Activated T-cell treated with anti-CD3 and anti-CD28 coated beads, Interleukin-2, amount 50 U/mL, for 1 hour (primary cell): ENCODE measurements at regions not wholly inside any gene's neighbourhood (a gene's known extent, or its start where the extent isn't known, plus 50 kb on each side); places are given as distances from the start of the nearest gene placed in this dataset.

Experiments
- DNase-seq: peaks from one replicate; pipeline ENCODE4 v3.0.0-alpha.2; 2020

DNA sequence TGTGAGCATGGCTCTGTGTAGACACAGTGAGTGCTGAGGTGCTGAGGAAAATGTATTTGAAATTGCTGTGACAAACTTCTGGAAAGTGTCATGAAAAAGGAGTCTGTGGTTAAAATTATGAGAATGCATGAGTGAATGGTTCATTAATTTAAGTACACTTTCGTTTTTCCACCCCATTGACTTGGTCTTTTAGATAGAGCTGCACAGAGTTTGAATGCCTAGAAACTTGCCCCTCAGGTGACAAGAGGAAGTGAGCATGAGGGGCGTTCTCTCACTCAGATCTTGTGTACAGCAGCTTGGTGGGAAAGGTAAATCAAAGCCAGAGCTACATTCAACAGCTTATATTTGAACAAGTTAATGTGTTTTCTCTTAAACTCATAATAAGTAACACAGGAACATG lies 296.8 kb downstream of the WDR72 start:
- DNase-seq, result no peak

DNA sequence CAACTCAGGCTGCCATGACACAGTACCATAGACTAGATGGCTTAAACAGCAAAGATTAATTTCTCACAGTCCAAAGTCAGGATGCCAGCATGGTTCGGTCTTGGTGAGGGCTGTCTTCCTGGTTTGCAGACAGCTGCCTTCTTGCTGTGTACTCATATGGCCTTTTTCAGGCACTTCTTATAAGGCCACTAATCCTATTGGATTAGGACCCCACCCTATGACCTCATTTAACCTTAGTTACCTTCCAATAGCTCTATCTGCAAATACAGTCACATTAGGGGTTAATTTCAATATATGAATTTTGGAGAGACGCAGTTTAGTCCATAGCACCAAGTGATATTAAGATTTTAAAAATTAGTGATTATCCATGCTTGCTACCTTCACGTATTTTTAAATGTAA lies 297.8 kb downstream of the WDR72 start:
- no peak for DNase-seq

DNA sequence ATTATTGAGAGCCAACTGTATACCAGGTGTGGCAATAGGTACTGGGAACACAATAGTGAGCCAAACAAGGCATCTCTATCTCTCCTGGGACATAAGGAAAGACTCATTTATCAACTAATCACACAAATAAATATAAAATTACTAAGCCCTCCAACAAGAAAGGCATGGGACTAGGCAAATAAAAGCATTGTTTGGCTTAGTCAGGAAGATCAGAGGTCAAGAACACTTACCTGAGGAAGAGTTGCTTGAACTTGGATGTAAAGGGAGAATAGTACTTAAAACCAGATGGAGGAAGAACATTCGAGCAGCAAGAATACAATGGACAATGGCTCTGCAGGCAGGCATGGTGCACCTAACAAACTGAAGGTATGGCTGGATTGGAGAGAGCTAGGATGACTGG lies 300.7 kb downstream of the WDR72 start:
- no peak for DNase-seq

DNA sequence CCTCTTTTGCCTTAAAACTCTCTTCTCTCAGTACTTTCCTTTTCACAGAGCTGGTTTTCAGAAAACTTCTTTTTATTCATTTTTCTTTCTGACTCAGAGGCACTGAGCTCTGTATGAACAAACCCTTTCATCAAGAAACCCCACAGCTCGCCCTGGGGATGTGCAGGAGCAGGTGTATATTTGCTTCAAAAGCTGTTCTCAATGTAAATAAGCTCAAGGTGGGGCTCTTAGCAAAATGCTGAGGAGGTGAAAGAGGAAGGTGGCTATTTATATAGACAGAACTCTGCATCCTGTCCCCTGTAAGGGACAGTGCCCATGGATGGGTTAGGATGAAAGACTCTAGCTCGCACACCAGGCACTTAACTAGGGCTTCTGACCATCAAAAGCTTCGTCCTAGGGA lies 302.0 kb downstream of the WDR72 start:
- DNase-seq, result no peak

DNA sequence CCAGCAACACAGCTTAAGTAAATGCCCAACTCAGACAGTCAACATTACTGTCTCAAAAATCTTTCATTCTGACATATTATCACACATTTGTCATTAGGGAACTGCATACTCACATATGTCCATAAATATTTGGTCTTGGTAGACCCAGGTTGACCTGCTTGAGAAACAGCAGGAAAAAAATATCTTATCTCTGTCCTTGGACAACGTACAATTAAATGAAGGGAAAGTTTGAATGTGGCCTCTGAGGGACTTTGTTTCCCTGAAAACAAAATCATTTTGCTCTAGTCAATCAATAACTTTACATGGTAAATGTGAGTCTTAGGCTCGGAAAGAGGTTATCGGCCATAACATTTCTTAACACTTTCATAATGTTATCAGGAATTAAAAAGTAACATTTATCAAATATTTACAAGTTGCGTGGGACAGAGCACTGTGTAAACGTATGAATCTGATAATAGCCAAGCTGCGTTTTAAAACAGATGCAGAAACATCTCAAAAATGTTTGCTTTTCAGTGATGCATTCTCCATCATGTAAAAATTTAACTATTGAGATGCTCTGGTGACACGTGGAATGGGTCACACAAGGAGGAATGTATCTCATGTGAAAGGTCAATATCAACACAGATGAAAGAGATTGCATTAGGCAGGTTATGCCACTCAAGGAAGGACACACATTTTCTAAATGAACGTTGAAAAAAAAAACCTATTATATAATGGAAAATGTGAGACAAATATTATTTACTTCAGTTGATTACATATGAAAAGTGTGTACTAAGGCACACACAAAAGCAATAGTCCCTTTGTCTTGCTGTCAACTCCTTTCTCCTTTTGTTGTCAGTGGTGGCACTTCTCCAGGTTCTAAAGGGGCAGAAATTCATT lies 304.4 kb downstream of the WDR72 start:
- DNase-seq, result no peak

DNA sequence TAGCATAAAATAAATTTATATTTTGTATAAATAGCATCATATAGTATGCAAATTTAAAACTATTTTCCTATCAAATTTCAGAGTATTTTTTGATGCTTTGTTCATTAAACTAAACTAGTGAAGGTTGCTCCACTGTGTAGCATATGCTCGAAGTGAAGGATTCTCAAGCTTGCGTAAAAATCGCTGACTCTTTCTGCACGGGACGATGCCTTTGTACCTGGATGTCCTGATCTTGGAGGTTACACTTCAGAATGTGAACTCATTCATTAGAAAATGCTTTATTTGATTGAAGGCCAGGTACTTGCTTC lies 305.0 kb downstream of the WDR72 start:
- no peak for DNase-seq

DNA sequence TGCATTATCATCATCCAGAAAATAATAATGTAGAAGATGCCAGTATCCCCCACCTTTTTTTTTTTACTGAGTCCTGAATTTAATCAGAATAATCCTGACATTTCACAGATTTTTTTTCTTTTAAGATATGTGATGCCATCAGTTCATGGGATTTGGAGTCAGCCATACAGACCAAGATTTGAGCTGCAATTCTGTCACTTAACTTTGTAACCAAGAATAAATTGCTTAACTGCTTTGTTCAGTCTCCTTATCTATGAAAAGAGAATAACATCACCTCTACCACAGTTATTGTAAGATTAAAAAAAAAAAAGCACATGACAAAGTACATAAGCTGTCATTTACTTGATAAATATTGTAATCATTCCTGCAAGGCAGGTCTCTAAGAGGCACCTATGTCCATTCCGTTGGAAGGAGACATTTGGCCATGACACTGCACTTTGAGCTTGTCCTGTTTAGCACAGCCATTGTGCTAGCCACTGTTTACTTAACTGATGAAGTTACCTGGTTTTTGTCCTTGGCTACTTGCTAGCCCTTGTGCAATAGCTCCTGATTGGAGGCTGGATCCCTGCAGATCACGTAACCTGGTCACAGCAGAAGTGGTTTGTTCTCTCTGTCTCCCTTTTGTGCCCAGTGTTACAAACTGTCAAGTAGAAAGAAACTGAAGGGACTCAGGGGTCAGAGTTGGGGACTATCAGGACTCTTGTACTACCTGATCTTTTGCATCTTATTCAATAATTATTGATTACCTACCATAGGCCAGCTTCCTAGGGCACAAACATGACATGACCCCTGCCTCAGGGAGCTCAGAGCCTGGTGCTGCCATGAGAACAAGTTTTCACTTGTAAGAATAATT lies 306.0 kb downstream of the WDR72 start:
- no peak for DNase-seq

DNA sequence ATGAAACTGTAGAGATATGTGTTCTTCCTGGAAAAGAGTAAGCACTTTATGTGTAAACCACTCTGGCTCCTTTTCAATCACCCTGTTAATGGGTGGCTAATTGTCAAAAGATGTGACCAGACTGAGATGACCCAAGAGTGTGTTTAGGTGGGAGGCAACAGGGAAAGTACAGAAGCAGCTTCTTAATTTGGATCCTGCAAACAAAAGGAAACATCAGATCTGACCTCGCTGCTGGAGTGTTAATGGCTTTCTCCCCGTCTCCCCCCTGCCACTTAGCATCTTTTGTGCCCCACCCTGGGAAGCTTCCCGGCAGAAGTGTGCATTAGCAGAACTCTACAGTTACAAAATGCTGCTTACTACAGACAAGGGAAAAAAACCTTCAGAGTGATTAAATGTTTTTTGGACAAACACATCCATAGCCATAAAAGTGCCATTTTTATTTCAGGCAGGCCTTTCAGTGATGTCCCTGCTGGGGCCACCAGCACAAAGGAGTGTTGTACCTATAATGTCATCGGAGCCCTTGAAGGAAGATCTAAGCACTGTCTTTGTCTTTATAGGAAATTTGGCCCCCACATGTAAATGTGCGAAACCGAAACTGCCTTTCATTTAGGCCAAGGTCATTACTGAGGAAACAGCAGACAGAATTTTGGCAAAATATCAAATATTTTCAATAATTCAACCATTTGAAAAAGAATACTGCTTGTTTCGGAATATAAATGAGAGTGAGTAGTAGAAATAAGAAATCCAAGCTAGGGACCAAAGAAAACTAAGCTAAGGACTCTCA lies 311.0 kb downstream of the WDR72 start:
- DNase-seq, result no peak

DNA sequence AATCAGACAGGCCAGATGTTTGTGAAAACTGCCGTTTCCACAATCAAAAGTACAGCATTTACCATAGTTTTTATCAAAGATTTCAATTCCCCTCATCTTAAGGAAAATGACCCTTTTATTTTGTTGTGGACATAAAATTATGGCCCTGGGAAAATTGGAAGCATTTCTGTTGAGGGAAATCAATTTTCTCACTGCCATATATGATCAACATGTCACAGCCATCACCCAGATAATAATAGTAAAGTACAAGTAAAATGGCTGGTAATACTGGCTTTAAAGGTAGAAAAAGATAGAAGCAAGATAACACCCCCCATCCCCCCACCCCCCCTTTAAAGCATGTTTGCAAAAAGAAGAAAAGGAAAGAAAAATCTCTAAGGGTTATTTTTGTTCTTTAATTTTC lies 311.7 kb downstream of the WDR72 start:
- DNase-seq, result no peak

DNA sequence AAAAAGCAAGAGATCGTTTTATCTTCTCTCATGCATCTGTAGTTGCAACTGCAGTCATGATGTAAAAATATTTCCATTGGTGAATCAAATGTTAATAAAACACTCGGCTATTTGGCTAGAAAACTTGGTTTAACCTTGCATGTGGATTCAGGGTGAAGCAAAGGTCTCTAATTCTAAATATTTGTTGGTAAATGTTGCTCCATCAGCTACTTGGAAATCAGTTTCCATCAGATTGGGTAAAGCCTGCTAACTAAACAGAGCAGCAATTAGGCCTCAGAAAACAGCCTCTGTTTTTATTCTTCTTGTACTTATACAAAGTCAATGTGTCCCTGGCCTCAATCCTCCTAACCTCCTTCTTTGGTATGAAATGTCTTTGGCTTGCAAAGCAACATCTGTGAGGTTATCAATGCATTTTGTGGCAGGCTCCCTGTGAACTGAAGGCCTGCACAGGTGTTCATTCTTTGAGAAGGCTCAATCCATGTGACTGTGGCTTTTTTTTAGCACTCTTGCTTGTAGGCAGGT lies 312.3 kb downstream of the WDR72 start:
- no peak for DNase-seq

DNA sequence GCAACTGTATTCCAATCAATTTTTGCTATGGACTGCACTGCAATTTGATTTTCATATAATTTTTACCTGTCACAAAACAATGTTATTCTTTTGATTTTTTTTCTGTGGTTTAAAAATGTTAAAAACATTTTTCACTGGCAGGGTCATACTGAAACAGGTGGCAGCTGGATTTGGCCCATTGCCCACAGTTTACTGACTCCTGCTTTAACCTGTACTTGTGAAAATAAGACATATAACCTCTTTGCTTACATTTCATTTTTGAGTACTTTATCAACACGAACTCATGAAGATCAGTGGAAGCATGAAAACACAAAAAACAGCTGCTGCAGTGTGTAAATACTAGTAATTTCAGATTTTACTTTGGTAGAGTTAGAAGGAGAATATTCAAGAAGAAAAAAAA lies 313.1 kb downstream of the WDR72 start:
- DNase-seq, result no peak

DNA sequence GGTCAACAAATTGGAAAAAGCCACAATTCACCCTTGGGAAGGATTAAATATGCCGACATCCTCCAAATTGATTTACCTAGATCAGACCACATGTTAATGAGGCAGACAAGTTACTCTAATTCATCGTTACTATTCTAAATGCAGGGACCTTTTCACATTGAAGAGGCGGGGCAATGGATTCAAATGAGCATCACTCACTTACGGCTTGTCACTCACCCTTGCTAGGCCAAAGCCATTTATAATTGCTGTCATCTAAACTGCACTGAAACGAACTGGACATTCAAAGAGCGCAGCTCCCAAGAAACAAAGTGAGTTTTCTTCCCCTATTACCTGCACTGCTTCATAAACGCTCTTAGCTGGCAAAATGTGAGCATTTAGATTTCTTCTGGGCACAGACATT lies 313.9 kb downstream of the WDR72 start:
- no peak for DNase-seq

DNA sequence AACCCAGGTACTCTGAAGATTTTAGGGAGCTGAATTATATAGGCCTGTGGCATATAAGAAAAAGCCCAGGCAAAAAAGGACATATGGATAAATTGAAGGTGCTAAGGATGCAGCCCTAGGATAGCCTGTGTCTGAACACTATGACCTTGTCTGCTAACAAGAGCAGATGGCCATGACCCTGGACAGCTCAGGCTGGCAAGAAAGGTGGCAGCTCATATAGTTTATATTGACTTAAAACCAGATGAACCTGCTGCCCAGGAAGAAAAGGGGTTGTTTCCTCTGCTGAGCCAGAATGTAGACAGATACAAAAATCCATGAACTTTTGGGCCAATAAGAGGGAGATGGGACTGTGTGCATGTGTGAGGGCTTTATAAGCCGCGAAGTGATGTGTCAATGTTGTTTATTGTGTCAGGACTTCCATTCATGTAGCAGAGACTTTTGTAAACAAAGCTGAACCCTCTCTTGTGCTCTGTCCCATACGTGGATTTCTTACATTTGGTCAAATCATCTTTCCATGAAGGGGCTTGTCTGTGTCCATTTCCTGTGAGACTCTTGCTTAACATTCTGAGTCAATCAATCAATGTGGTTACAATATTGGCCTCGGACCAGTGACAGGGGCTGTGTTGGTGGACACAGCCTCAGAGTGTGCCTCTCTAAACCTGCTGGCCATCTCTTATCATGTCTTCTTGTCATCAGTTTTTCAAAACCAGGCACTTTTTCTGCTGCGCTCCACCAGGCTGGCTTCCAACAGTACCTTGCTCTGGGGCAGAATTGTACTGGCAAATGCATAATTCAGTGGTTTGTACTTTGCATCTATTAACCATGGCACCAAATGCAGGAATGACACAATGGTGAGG lies 321.2 kb downstream of the WDR72 start:
- DNase-seq, result no peak

DNA sequence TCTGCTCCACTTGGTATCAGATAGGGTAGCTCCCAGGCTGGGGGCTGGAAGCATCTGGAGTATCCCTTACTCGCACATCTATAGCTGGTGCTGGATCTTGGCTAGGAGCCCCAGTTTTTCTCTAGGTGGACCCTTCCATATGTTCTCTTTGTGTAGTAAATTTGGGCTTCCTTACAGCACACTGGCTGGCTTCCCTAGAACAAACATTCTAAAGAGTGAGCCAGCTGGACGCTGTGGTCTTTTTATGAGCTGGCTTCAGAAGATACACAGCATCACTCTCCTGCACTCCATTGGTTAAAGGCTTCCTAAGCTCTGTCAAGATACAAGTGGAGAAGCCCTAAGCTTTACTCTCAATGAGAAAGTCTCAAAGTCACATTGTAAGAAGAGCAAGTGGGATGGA lies 322.1 kb downstream of the WDR72 start:
- no peak for DNase-seq

DNA sequence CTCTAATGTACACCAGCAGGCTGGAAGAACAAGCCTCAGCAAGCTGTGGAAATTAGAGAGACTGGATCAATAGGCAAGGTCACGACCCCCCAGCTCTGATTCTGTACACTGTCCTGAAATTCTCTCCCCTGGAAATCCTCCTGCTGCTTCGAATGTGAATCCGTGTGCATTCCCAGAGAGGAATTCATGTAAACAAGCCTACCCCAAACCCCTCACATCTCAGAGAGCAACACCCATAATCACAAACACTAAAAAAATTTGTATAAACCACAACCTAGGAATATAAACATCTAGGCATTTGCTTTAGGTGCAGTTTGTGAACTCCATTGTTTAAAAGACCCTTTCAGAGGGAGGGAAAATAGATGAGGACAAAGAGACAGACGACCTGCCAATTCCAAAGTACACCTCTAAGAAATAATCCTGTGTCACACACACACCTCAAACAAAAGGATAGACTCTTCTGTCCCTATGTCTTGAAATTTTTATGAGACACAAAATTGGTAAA lies 325.2 kb downstream of the WDR72 start:
- no peak for DNase-seq

DNA sequence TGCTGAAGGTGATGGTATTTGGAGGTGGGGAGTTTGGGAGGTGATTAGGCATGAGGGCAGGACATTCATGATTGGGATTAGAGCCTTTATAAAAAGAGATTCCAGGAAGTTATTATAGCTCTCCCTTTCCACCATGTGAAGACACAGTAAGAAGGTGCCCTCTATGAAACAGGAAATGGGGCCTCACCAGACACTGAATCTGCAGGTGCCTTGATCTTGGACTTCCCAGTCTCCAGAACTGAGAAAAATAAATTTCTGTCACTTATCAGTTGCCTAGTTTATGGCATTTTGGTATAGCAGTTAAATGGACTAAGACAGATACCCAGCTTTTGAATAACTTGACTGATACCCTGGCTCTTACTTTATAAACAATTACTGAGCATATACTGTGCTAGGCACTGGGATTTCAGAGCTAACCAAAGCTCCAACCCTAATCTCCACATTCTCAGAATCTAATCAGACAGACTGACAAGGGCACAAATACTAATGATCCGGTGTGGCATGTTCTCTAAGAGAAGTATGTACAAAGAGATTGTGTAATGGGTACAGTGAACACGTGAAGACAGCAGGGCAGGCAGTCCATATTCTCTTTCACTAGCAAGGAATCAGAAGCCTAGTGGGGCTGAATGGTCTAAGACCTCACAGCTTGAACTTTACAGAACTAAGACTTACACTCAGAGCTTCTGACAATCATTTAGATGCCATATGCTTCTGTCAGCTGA lies 343.1 kb downstream of the WDR72 start:
- DNase-seq, result no peak

DNA sequence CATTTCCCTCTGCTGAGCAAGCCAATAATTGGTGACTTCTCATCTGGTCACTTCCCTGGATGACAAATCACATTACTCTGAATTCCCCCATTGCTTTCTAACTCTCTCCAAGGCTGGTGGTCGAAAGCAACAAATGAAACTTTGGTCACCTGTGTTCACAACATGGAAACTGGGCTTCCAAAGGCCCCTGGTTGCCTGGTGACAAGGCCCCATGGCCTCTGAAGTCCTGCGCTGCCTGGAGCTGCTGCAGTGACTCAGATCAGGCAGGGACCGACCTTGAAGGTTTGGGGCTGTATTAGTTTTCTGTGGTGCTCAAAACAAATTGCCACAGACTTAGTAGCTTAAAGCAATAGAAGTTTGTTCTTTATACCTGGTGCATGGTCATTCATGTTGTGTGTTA lies 345.3 kb downstream of the WDR72 start:
- DNase-seq, result no peak

DNA sequence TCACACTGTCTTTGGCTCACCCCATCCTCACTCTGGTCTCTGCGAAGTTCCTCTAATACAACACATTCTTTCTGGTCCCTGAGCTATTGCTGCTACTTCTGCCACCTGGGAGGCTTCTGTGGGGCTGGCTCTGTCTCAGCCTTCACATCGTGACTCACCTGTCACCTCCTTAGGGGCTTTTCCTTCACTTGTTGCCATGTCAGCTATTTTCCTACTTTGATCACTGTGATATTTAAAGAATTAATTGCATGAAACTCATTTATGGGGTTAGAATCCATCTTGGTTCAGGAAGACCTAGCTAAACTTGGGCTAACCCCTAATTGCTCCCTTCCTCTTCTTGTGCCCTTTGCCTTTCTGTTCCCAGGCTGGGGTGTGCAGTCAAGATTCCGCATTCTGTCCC lies 346.9 kb downstream of the WDR72 start:
- DNase-seq, result no peak

DNA sequence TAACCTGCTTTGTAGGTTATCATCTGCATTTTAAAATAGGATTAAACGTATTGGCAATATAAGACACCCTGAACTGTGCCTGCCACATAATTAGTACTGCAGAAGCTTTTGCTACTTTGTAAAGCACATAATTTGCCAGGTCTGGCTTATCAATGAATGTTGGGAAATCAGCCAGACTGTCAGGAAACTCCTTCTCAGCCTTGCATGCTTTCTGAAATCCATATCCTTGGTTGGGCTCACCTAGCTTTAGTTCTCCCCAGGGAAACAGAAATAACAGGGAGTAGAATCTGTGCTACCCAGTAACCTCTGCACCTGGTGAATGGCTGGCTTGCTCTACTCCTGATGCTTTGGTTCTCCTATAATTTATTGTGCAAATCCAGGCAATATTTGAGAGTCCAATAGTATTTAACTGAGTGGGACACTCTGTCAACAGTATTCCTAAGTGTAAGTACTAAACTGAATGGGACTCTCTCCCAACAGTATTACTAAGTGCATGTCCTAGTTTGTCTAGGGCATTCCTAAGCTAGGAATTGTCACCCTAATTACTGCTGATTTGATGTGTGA lies 354.5 kb downstream of the WDR72 start:
- no peak for DNase-seq

DNA sequence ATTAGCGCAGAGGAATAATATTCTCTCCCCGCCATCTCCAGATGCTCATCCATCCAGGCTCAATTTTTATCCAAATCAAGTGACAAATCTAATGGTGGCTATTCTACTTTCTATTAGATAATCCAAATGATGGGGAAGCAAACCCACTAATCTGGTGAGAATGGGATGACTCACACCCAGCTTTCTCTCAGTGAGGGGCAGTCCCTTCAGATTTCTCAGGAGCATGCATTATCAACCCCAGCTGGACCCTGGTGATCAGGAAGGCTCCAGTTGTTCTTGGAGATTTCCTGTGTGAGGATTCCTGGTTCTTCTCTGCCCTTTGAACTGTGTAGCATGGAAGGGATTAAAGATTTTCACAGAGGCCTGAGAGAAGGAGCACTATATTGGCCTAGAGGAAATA lies 358.0 kb downstream of the WDR72 start:
- DNase-seq, result no peak

DNA sequence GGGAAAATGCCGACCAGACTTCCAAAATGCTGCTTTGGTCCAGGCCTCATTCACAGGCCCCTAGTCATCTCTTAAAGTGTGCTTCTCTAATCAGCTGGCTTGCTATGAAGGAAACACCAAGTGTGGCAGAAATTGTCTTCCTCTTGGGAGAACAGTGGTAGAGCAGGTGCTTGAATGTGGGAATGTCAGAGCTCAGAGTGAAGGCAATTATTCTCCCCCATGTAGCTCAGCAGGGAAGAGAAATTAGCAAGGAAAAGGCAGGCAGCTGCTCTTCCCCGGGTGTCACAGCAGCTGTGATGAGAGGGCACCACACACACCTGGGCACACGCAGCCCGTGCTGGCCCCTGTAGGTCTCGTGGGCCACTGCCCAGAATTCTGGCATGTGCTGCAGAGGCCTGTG lies 358.5 kb downstream of the WDR72 start:
- DNase-seq, result no peak
